Endothelial cell of umbilical vein (primary cell): ENCODE measurements at regions not wholly inside any gene's neighbourhood (a gene's known extent, or its start where the extent isn't known, plus 50 kb on each side); places are given as distances from the start of the nearest gene placed in this dataset.

ENCODE experiments used
- CTCF ChIP-seq, 2 donors: IDR thresholded peaks; 1 replicate in 1 of 2; 2 replicates in 1 of 2; pipeline ENCODE4 v1.5.1; 2011; ENCODE audit warnings: low read length in 2 of 2, mild to moderate bottlenecking in 2 of 2, moderate library complexity in 2 of 2, control low read depth in 1 of 2, inconsistent platforms in 1 of 2, low read depth in 1 of 2; ENCODE audit not compliant: insufficient read depth in 1 of 2; ENCODE audit errors: extremely low read depth in 1 of 2
- EZH2 ChIP-seq: IDR thresholded peaks from 2 replicates; pipeline ENCODE4 v1.6.1; 2012; ENCODE audit warnings: borderline replicate concordance, low read depth, mild to moderate bottlenecking, moderate library complexity, low read length, inconsistent platforms; ENCODE audit not compliant: severe bottlenecking
- GATA2 ChIP-seq: IDR thresholded peaks from 2 replicates; pipeline ENCODE4 v1.7.0; 2011; ENCODE audit warnings: low read depth, mild to moderate bottlenecking, moderate library complexity, mixed read lengths, low read length; ENCODE audit not compliant: insufficient read length, insufficient read depth
- POLR2A ChIP-seq: IDR thresholded peaks from 2 replicates; pipeline ENCODE4 v1.6.1; 2012; ENCODE audit warnings: low read depth, mild to moderate bottlenecking, control low read depth, low read length

GRCh38 chr3:30440147-30440604, 166.2 kb upstream of the TGFBR2 start:
- TF ChIP-seq CTCF (IDR thresholded peaks at IDR 0.05; ENCODE audit: extremely low read depth in 1 of 2, insufficient read depth in 1 of 2, low read depth in 1 of 2, low read length in 2 of 2) (no peak), POLR2A (no peak), EZH2 (no peak), GATA2 (no peak)
